ENCODE measurements at regions not wholly inside any gene's neighbourhood (a gene's known extent, or its start where the extent isn't known, plus 50 kb on each side); places are given as distances from the start of the nearest gene placed in this dataset.

DNA sequence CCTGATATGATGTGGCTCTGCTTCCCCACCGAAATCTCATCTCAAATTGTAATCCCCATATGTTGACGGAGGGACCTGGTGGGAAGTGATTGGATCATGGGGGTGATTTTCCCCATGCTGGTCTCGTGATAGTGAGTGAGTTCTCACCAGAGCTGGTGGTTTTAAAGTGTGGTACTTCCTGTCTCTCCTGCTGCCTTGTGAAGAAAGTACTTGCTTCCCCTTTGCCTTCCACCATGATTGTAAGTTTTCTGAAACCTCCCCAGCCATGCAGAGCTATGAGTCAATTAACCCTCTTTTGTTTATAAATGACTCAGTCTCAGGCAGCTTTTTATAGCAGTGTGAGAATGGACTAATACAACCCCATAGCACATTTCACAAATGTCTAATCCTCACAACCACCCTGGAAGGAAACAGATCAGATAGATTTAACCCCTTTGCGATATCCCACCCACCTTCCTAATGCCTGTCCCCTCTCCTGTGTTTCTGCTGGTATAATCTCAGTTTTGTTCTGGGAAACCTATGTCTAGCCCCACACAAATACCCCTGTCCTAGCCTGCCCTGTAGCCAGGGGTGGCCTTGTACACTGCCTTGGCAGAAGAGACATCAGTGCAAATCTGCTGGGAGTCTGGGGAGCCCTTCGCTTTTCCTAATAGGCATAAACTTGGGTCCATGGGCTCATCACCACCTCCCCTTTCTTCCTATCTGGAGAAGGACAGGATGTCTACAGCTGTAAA is 157.0 kb upstream of the RAI14 start:
- no peak overlapping the region for H3K4me3 ChIP-seq (ENCODE audit: low read length)
- no peaks in the 10 kb centered on the region for H3K9me3 ChIP-seq (ENCODE audit: control insufficient read depth, low read length)
- TF ChIP-seq, protein P1, sequence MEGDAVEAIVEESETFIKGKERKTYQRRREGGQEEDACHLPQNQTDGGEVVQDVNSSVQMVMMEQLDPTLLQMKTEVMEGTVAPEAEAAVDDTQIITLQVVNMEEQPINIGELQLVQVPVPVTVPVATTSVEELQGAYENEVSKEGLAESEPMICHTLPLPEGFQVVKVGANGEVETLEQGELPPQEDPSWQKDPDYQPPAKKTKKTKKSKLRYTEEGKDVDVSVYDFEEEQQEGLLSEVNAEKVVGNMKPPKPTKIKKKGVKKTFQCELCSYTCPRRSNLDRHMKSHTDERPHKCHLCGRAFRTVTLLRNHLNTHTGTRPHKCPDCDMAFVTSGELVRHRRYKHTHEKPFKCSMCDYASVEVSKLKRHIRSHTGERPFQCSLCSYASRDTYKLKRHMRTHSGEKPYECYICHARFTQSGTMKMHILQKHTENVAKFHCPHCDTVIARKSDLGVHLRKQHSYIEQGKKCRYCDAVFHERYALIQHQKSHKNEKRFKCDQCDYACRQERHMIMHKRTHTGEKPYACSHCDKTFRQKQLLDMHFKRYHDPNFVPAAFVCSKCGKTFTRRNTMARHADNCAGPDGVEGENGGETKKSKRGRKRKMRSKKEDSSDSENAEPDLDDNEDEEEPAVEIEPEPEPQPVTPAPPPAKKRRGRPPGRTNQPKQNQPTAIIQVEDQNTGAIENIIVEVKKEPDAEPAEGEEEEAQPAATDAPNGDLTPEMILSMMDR (conservative IDR thresholded peaks at IDR 0.05), result no peak
- no peak overlapping the region for H3K27ac ChIP-seq (ENCODE audit: low read depth, low read length)
- H3K27me3 ChIP-seq (ENCODE audit: control insufficient read depth, insufficient read depth, low read length, poor library complexity, severe bottlenecking), result no peaks in the 10 kb centered on the region
- Mint-ChIP-seq H3K36me3 (ENCODE audit: low read depth) (no peaks in the 10 kb centered on the region), H3K27me3 (ENCODE audit: insufficient read depth) (no peaks in the 10 kb centered on the region), H3K27ac (no peak overlapping the region), H3K4me3 (no peak overlapping the region), H3K9me3 (no peaks in the 10 kb centered on the region), H3K4me1 (peaks cover 14% of the 10 kb centered on the region)
- DNase-seq, result no peak
- WGBS, 2 experiments (ENCODE audit: insufficient coverage in 1 of 2, insufficient read length in 1 of 2), result 94 to 95% methylated on average over 3 to 5 of the region's 5 CpGs
- no peaks in the 10 kb centered on the region for H3K4me1 ChIP-seq (ENCODE audit: control insufficient read depth, insufficient read depth, low read length)
- H3K36me3 ChIP-seq (ENCODE audit: control insufficient read depth, insufficient read depth, low read length), result no peaks in the 10 kb centered on the region
- H3K9ac ChIP-seq (ENCODE audit: extremely low read depth, low read length, poor library complexity, severe bottlenecking), result no peak overlapping the region

DNA sequence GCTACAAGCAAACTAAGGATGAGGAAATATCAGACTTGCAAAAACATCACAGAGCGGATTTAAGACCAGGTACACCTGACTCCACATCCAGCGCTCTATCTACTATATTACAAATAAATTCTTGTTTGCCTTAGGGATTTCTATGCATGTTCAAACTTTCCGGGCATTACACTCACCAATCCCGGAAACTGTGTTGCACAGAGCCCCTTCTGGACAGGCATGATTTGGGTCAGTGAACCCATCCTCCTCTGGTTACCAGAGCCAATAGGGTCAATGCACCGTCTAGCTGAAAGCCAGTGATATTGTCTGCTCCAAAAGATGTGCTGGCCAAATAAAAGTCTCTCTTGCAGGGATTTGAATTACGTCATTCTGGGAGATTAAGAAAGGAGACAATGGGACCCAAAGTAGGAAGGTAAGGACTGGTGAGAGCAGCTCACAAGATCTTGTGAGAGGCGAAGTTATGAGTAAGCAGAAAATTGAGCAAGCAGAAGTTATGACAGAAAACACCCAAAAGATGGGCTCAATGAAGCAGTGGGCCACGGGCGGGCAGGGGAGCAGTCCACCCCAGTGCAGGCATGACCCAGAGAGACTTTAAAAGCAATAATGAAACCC is 155.8 kb upstream of the RAI14 start:
- H3K4me1 Mint-ChIP-seq, result peaks cover 14% of the 10 kb centered on the region
- Histone ChIP-seq H3K27ac (ENCODE audit: low read depth, low read length) (no peak overlapping the region), H3K4me3 (ENCODE audit: low read length) (no peak overlapping the region), H3K4me1 (ENCODE audit: control insufficient read depth, insufficient read depth, low read length) (no peaks in the 10 kb centered on the region), H3K27me3 (ENCODE audit: control insufficient read depth, insufficient read depth, low read length, poor library complexity, severe bottlenecking) (no peaks in the 10 kb centered on the region), H3K9ac (ENCODE audit: extremely low read depth, low read length, poor library complexity, severe bottlenecking) (no peak overlapping the region), H3K9me3 (ENCODE audit: control insufficient read depth, low read length) (no peaks in the 10 kb centered on the region), H3K36me3 (ENCODE audit: control insufficient read depth, insufficient read depth, low read length) (no peaks in the 10 kb centered on the region)
- H3K9me3 Mint-ChIP-seq, result no peaks in the 10 kb centered on the region
- no peak overlapping the region for H3K4me3 Mint-ChIP-seq
- no peak overlapping the region for H3K27ac Mint-ChIP-seq
- no peaks in the 10 kb centered on the region for H3K36me3 Mint-ChIP-seq (ENCODE audit: low read depth)
- no peaks in the 10 kb centered on the region for H3K27me3 Mint-ChIP-seq (ENCODE audit: insufficient read depth)
- DNase-seq, result no peak
- TF ChIP-seq, protein P1 (conservative IDR thresholded peaks at IDR 0.05), result no peak
- 90 to 92% methylated on average over 6 to 9 of the region's 9 CpGs for WGBS, 2 experiments (ENCODE audit: insufficient coverage in 1 of 2, insufficient read length in 1 of 2)

DNA sequence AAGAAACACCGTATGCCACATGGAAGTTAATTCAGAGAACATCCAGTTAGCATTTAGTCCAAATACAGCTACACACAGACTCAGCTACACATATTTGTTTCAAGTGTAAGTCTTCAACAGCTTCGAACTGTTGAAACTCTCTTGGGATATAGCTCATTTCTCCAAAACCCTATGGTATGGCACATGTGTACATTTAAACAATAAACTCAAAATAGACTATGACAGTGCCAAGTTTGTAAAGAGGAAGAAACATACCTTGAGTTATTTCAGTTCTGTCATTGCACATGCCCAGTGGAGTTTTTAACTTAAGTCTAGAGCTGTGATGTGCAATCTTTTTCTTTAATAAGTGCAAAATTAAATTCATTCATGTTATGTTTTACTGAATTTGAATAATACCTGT is 155.1 kb upstream of the RAI14 start:
- Mint-ChIP-seq H3K27me3 (ENCODE audit: insufficient read depth) (no peaks in the 10 kb centered on the region), H3K4me1 (peaks cover 14% of the 10 kb centered on the region), H3K36me3 (ENCODE audit: low read depth) (no peaks in the 10 kb centered on the region), H3K9me3 (no peaks in the 10 kb centered on the region), H3K4me3 (no peak overlapping the region), H3K27ac (no peak overlapping the region)
- 98 to 100% methylated on average over 2 of the region's 2 CpGs for WGBS, 2 experiments (ENCODE audit: insufficient coverage in 1 of 2, insufficient read length in 1 of 2)
- no peak overlapping the region for H3K27ac ChIP-seq (ENCODE audit: low read depth, low read length)
- TF ChIP-seq, protein P1 (conservative IDR thresholded peaks at IDR 0.05), result no peak
- no peaks in the 10 kb centered on the region for H3K27me3 ChIP-seq (ENCODE audit: control insufficient read depth, insufficient read depth, low read length, poor library complexity, severe bottlenecking)
- no peaks in the 10 kb centered on the region for H3K4me1 ChIP-seq (ENCODE audit: control insufficient read depth, insufficient read depth, low read length)
- H3K36me3 ChIP-seq (ENCODE audit: control insufficient read depth, insufficient read depth, low read length), result no peaks in the 10 kb centered on the region
- no peak overlapping the region for H3K4me3 ChIP-seq (ENCODE audit: low read length)
- no peak for DNase-seq
- no peak overlapping the region for H3K9ac ChIP-seq (ENCODE audit: extremely low read depth, low read length, poor library complexity, severe bottlenecking)
- no peaks in the 10 kb centered on the region for H3K9me3 ChIP-seq (ENCODE audit: control insufficient read depth, low read length)

Measured in endodermal cell (in vitro differentiated cells).